ENCODE measurements at regions not wholly inside any gene's neighbourhood (a gene's known extent, or its start where the extent isn't known, plus 50 kb on each side); places are given as distances from the start of the nearest gene placed in this dataset.
A peak's percentile ranks its signal among the peaks of the same experiment; 100 is the strongest.

GRCh38 chr7:115672024-115672423 is 358.5 kb downstream of the TFEC start:
- no peak for TF ChIP-seq CTCF (IDR thresholded peaks at IDR 0.05; ENCODE audit: insufficient read depth, low read length, severe bottlenecking)
- Histone ChIP-seq H3K27me3 (ENCODE audit: control insufficient read depth, insufficient read depth, low read length) (no peaks in the 10 kb centered on the region), H3K36me3 (ENCODE audit: control insufficient read depth, insufficient read depth, low read length) (no peaks in the 10 kb centered on the region), H3K4me3 (ENCODE audit: low read depth, low read length) (no peak overlapping the region)
- DNase-seq (ENCODE audit: low read depth) (no peak), FAIRE-seq (no peak)

- no peak for FAIRE-seq
- no peak for TF ChIP-seq CTCF (IDR thresholded peaks at IDR 0.05; ENCODE audit: insufficient read depth, low read length, severe bottlenecking)
- DNase-seq (ENCODE audit: low read depth) = no peak
These were observed 367.9 kb downstream of the TFEC start for GRCh38 chr7:115662676-115663075.

GRCh38 chr7:115662120-115662519 is 368.4 kb downstream of the TFEC start:
- Histone ChIP-seq H3K36me3 (ENCODE audit: control insufficient read depth, insufficient read depth, low read length) (no peaks in the 10 kb centered on the region), H3K4me3 (ENCODE audit: low read depth, low read length) (no peak overlapping the region), H3K27me3 (ENCODE audit: control insufficient read depth, insufficient read depth, low read length) (no peaks in the 10 kb centered on the region)
- DNase-seq (ENCODE audit: low read depth) (peak; percentile 84), FAIRE-seq (no peak)
- TF ChIP-seq CTCF (IDR thresholded peaks at IDR 0.05; ENCODE audit: insufficient read depth, low read length, severe bottlenecking) = no peak

More at GRCh38 chr7:115662676-115663075, 367.9 kb downstream of the TFEC start:
- Histone ChIP-seq H3K36me3 (ENCODE audit: control insufficient read depth, insufficient read depth, low read length) (no peaks in the 10 kb centered on the region), H3K27me3 (ENCODE audit: control insufficient read depth, insufficient read depth, low read length) (no peaks in the 10 kb centered on the region), H3K4me3 (ENCODE audit: low read depth, low read length) (no peak overlapping the region)

GRCh38 chr7:115658223-115658622 is 372.3 kb downstream of the TFEC start:
- no peak overlapping the region for H3K4me3 ChIP-seq (ENCODE audit: low read depth, low read length)
- no peaks in the 10 kb centered on the region for H3K27me3 ChIP-seq (ENCODE audit: control insufficient read depth, insufficient read depth, low read length)
- FAIRE-seq = no peak
- no peak for TF ChIP-seq CTCF (IDR thresholded peaks at IDR 0.05; ENCODE audit: insufficient read depth, low read length, severe bottlenecking)
- DNase-seq (ENCODE audit: low read depth) = no peak
- H3K36me3 ChIP-seq (ENCODE audit: control insufficient read depth, insufficient read depth, low read length) = no peaks in the 10 kb centered on the region

GRCh38 chr7:115654384-115655214 is 376.0 kb downstream of the TFEC start:
- no peak for DNase-seq (ENCODE audit: low read depth)
- no peak for FAIRE-seq

More at GRCh38 chr7:115654384-115655214, 376.0 kb downstream of the TFEC start:
- TF ChIP-seq CTCF (IDR thresholded peaks at IDR 0.05; ENCODE audit: insufficient read depth, low read length, severe bottlenecking) = no peak
- Histone ChIP-seq H3K27me3 (ENCODE audit: control insufficient read depth, insufficient read depth, low read length) (no peaks in the 10 kb centered on the region), H3K4me3 (ENCODE audit: low read depth, low read length) (no peak overlapping the region), H3K36me3 (ENCODE audit: control insufficient read depth, insufficient read depth, low read length) (no peaks in the 10 kb centered on the region)
